Fibroblast of skin of left quadriceps (primary cell): ENCODE measurements at regions not wholly inside any gene's neighbourhood (a gene's known extent, or its start where the extent isn't known, plus 50 kb on each side); places are given as distances from the start of the nearest gene placed in this dataset.

Experiments
- DNase-seq, 2 experiments: peaks; one replicate each; pipeline ENCODE4 v3.0.0-alpha.2; 2013; ENCODE audit warnings: low read depth in 2 of 2

GRCh38 chr13:24050292-24050711 is 110.2 kb upstream of the SPATA13 start:
- no peak for DNase-seq

DNA sequence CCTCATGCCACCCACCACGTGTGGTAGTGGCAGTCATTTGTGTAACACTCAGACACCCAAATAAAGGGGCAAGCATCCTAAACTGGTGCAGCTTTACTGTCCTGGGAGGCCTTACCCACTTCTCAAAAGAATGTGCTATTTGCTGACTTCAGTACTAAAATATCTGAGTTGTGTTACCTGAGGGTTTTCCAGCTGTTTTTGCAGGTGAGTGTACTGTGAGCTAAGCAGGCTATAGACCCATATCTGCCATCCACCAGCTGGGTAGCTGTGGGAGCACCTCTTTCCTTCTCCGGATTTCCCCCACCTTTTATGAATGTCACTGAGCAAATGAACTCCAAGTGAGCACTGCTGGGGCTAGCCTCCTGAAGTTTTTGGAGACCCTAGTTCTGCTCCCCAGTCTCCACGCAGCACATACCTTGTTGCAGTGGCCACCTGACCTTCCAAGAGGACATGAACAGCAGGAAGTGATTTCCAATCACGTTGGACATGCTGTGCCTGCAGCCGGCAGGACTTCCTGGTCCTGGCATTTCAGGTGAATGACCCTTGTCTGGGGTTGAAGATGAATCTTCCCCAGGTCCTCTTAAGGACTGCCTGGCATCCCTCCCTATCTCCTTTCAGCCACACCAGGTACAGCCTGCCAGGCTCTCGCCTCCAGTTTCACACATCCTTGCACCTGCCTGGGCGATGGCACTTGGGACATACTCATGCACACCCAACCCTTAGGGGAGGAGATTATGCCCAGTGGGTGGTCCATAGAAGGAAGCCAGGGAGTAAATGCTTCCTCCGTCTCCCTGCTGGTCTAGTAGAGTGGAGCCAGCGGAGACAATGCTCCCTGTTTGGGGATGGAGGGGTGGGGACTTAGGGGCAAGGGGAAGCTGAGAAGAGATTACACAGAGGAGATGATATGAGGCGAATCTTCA is 109.5 kb upstream of the SPATA13 start:
- no peak for DNase-seq

- DNase-seq: no peak
Observed at GRCh38 chr13:24052547-24053518, 107.7 kb upstream of the SPATA13 start.

- no peak for DNase-seq
Observed at GRCh38 chr13:24053519-24054251, 106.8 kb upstream of the SPATA13 start.

DNA sequence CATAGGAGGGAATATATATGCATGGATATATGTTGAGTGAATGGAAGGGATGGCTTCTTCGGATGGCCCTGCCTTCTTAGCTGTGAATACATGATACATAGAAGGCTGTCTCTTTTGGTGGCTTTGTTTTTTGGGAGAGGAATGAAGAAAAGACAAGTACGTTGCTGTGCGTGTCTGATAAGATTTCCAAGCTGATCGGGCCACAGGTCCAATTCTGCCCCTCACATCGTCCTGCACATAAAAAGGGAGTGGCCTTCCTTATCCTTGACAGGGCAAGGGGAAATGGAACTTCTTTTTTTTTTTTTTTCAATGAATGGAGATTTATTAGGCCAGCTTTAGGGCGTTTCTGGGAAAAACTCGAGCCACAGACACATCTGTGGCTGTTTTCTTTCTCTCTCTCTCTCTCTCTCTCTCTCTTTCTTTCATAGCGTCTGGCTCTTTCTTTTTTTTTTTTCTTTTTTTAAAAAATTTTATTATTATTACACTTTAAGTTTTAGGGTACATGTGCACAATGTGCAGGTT is 103.8 kb upstream of the SPATA13 start:
- no peak for DNase-seq

GRCh38 chr13:24060993-24061392 is 99.5 kb upstream of the SPATA13 start:
- no peak for DNase-seq

DNA sequence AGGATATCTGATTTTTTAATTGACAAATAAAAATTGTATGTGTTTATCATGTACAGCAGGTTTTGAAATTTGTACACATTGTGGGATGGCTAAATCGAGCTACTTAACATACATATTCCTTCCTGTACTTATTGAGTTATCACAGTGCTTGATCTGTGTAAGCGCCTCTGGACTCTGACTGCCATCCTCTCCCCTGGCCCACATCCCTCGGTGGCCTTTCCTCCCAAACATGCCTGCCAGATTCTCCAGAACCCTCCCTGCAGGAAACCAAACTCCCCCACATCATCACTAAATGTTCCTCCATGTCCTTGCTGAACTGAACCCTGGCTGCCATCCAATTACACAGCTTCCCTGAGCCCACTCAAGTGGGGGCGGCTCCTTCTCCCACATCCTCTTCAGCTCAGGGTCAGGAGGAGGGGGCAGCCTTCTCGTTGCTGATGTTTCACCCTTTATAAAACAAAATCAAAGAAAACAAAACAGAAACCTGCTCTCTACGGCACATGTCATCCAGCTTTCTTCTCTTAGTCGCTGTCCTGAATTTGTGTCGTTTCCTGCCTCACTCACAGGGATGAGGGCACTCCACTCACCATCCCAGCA is 97.1 kb upstream of the SPATA13 start:
- DNase-seq: no peak

- no peak for DNase-seq
Observed at GRCh38 chr13:24064371-24064770, 96.1 kb upstream of the SPATA13 start.

DNA sequence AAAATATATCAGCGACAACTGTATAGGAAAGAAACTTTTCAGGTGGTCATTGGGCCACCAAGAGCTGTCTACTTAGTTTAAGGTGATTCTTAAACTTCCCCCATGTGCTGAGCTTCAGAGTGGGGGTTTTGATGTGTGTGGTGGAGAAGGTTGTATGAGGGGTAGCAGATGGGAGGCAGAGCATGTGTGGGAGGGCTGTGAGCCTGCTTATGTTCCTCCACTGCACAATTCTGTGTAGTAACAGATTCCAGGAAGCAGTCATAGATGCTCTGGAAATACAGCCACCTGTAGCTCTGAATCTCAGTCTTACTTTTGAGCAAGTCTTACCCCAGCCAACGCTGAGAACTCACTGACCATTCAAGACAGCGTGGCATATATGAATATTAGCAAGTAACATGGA is 95.3 kb upstream of the SPATA13 start:
- DNase-seq: no peak

GRCh38 chr13:24066405-24067295 is 93.9 kb upstream of the SPATA13 start:
- no peak for DNase-seq

- no peak for DNase-seq
Observed at GRCh38 chr13:24068472-24068871, 92.0 kb upstream of the SPATA13 start.

DNA sequence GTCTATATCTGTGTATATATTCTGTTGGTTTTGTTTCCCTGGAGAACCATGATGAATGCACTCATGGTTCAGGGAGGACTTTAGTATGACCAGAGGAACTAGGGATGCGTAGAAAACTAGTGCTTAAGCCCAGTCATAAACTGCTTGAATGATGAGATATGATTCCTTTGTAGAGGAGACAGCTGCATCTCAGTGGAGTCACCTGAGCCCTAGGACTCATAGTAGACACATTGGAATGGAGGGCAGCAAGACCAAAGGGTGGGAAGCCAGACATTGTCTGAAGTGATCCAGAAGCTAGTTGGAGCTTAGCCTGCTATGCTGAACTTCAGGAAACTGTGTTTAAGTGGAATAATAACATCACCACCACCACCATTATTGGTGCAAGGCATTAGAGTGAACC is 89.5 kb upstream of the SPATA13 start:
- no peak for DNase-seq

DNA sequence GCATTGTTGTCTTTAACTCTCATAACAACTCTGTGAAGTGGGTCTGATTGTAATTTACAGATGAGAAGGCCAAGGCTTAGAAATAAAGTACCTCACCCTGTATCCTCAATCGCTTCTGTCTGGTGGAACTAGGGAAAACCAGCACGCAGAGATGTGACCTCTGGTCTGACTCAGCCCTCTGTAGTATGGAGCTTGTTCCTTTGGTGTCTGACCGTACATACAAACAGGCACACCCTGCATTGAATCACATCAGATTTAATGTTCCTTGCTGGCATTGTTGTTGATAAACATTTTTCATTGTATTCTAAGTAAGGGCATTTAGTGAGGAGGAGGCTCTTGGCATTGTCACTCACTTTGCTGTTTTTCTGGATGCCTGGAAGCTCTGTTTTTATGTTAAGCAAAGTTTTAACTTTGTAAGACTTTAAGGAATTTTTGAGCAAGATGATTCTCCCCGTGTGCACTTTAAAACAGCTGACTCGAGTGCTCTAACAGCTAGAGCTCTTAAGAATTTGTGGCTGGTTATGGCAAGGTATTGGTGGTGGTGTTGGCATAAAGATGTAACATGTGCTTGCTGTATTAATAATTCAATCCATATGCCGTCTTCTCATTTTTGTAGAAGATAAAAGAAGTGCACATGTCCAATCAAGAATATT is 89.0 kb upstream of the SPATA13 start:
- DNase-seq: no peak

DNA sequence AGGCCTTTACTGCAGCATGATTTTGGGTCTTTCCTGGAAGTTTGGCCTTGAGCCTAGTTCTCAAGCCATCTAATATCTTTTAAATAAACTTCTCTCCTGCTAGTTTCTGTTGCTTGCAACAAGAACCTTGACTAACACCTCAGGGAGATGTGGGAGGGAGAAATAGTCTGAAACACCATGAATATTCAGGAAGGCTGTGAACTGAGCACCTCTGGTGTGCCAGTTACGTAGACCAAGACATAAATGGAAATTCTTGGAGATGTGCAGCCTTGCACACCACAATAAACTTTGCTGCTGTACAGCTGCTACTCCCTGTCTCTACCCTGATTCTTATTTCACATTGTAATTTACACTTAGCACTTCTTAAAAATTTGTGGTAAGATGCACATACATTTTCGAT is 86.9 kb upstream of the SPATA13 start:
- no peak for DNase-seq

DNA sequence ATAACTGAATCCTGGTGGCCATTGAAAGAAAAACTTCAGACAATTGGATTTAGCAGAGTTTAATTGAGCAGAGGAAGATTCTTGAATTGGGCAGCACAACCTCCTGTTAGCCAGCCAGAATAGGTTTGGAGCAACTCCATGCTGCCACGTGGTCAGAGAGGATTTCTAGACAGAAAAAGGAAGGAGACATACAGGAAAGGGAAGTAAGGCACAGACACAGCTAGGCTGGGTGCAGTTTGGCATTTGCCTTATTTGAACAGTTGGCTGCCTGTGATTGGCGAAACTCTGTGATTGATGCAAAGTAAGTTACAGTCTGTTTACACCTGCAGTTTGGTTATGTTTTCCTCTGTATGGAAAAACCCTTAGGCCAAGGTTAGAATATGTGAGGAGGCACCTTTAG is 85.8 kb upstream of the SPATA13 start:
- DNase-seq: no peak

- no peak for DNase-seq
Observed at GRCh38 chr13:24075137-24075975, 85.2 kb upstream of the SPATA13 start.

DNA sequence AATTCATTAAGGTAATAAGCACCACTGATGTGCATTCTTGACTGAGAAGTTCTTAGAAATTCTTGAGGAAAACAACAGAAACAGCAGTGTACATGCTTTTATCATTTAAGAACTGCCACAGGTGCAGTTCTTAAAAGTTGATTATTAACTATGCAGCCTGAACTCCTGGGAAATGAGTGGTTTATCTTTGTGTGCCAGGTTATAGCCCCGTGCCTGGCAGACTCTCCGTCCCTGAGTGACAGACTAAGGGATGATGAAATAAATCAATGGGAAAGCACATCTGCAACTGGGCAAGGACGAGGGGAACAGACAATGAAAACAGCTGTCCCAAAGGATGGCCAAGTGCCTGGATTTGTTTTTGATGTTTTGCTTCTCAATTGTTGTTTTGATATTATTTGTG is 84.4 kb upstream of the SPATA13 start:
- no peak for DNase-seq

GRCh38 chr13:24076636-24077035 is 83.9 kb upstream of the SPATA13 start:
- no peak for DNase-seq

- DNase-seq: no peak
Observed at GRCh38 chr13:24080134-24080533, 80.4 kb upstream of the SPATA13 start.
